22Rv1 (cell line): ENCODE measurements at regions not wholly inside any gene's neighbourhood (a gene's known extent, or its start where the extent isn't known, plus 50 kb on each side); places are given as distances from the start of the nearest gene placed in this dataset.

ENCODE experiments used
- H3K27ac ChIP-seq: fragments of 450-650 bp; 2 replicates; pipeline ENCODE4 v1.5.1; 2017
- CTCF ChIP-seq: fragments of 450-650 bp; IDR thresholded peaks from 2 replicates; pipeline ENCODE4 v1.5.1; 2017; ENCODE audit warnings: mild to moderate bottlenecking
- ZFX ChIP-seq: fragments of 450-650 bp; IDR thresholded peaks from 2 replicates; pipeline ENCODE4 v1.6.1; 2017; ENCODE audit warnings: antibody characterized with exemption, borderline replicate concordance

GRCh38 chr17:72416054-72416675 is 295.3 kb downstream of the SOX9 start:
- TF ChIP-seq CTCF (no peak), ZFX (no peak)
- H3K27ac ChIP-seq, result no peak overlapping the region

- TF ChIP-seq ZFX (no peak), CTCF (no peak)
- no peak overlapping the region for H3K27ac ChIP-seq
Observed at GRCh38 chr17:72416905-72417304, 296.1 kb downstream of the SOX9 start.

GRCh38 chr17:72417627-72418026 is 296.8 kb downstream of the SOX9 start:
- TF ChIP-seq CTCF (no peak), ZFX (no peak)
- H3K27ac ChIP-seq, result no peak overlapping the region

GRCh38 chr17:72419866-72420774 is 299.3 kb downstream of the SOX9 start:
- H3K27ac ChIP-seq, result no peak overlapping the region
- TF ChIP-seq ZFX (no peak), CTCF (no peak)

- peak overlapping the region; percentile 32 for H3K27ac ChIP-seq
- TF ChIP-seq ZFX (no peak), CTCF (no peak)
Observed at GRCh38 chr17:72420775-72421127, 299.9 kb downstream of the SOX9 start.

- peak overlapping the region; percentile 32 for H3K27ac ChIP-seq
- TF ChIP-seq CTCF (no peak), ZFX (no peak)
Observed at GRCh38 chr17:72421128-72422092, 300.6 kb downstream of the SOX9 start.
